Astrocyte of the cerebellum (primary cell): ENCODE measurements at regions not wholly inside any gene's neighbourhood (a gene's known extent, or its start where the extent isn't known, plus 50 kb on each side); places are given as distances from the start of the nearest gene placed in this dataset.

ENCODE experiments used
- DNase-seq: peaks from one replicate; pipeline ENCODE4 v3.0.0-alpha.2; 2011; ENCODE audit warnings: low read depth
- H3K4me3 ChIP-seq: 2 replicates; pipeline ENCODE4 v1.5.1; 2011; ENCODE audit warnings: mild to moderate bottlenecking, low read depth, low read length, moderate library complexity
- in situ Hi-C: cut with HindIII; loops from 2 replicates; pipeline ENCODE4 v1.10.0; 2017; ENCODE audit warnings: low sequenced_read_pairs
- TF ChIP-seq, protein P1 (sequence below): IDR thresholded peaks from 2 replicates; pipeline ENCODE4 v1.5.1; 2012; ENCODE audit warnings: low read length, low read depth, moderate library complexity, mild to moderate bottlenecking; ENCODE audit errors: missing control alignments

- TF ChIP-seq, protein P1, sequence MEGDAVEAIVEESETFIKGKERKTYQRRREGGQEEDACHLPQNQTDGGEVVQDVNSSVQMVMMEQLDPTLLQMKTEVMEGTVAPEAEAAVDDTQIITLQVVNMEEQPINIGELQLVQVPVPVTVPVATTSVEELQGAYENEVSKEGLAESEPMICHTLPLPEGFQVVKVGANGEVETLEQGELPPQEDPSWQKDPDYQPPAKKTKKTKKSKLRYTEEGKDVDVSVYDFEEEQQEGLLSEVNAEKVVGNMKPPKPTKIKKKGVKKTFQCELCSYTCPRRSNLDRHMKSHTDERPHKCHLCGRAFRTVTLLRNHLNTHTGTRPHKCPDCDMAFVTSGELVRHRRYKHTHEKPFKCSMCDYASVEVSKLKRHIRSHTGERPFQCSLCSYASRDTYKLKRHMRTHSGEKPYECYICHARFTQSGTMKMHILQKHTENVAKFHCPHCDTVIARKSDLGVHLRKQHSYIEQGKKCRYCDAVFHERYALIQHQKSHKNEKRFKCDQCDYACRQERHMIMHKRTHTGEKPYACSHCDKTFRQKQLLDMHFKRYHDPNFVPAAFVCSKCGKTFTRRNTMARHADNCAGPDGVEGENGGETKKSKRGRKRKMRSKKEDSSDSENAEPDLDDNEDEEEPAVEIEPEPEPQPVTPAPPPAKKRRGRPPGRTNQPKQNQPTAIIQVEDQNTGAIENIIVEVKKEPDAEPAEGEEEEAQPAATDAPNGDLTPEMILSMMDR, result no peak
- DNase-seq, result no peak
- in situ Hi-C loops, result no loop called here
- no peak overlapping the region for H3K4me3 ChIP-seq
These were observed 181.1 kb upstream of the NAMPT start for GRCh38 chr7:106465704-106466468.

- no peak for DNase-seq
- TF ChIP-seq, protein P1, result no peak
- H3K4me3 ChIP-seq, result no peak overlapping the region
- in situ Hi-C loops, result loop anchor here (5.0 kb wide), 1 partner anchor 292 kb away; no protein-coding TSS in a partner anchor
These were observed 179.9 kb upstream of the NAMPT start for GRCh38 chr7:106464651-106465050.

DNA sequence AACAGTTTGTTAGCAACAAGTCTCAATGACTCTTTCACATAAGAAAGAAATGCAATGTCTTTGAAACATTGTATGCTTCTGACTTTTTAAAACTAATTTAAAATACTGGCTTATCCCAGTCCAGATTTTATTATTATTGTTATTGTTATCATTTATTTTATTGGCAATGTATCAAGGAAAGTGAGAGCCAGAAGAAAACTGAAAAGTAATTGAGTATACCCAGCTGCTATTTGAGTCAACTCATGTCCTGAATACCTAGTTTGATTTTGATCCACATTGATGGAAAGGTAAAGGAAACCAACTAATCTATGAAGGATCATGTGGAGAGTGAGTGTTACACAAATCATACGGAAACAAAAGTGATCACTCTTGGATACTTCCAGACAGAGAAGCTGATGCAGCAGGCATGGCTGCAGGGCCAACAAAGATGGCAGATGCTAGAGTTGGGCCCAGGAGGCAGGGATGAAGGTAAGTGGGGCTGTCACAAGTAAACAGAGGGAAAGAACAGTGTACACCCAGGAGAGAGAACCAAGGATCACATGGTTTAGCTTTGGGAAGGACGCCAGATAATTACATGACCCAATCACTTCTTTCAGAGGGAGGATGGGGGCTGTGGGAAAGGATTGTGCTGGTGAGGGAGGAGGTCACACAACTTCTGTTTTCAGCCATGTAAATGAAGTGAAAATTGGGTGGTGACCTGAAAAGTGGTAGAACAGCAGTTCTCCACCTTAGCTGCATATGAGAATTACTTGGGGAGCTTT lies 179.2 kb upstream of the NAMPT start:
- TF ChIP-seq, protein P1, result no peak
- H3K4me3 ChIP-seq, result no peak overlapping the region
- DNase-seq, result no peak
- in situ Hi-C loops, result loop anchor here (5.0 kb wide), 1 partner anchor 292 kb away; no protein-coding TSS in a partner anchor

GRCh38 chr7:106462914-106463482 lies 178.2 kb upstream of the NAMPT start:
- DNase-seq, result no peak
- in situ Hi-C loops, result loop anchor here (5.0 kb wide), 1 partner anchor 291 kb away; no protein-coding TSS in a partner anchor
- TF ChIP-seq, protein P1, result no peak
- no peak overlapping the region for H3K4me3 ChIP-seq

DNA sequence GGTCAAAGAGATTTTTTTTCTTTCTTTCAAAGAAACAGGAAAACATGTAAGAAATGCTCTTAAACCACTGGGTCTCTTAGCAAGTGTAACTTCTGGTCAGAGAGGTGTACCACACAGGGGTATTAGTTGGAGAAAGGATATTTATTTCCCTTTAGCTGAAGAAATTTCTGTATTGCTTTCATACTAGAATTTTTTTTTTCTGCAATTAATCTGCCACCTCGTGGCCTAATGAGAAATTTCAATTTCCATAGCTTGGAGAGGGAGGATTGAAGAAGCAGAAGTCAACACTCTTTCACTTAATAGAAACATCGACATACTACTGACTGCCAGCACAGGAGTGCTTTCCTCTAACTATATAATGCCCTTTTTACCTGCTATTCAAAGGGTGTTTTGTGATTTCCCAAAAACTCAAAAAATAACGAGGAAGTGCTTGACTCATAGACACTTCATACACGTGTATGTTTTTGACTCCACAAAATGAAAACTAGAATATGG lies 177.6 kb upstream of the NAMPT start:
- in situ Hi-C loops, result loop anchor here (5.0 kb wide), 1 partner anchor 290 kb away; no protein-coding TSS in a partner anchor
- H3K4me3 ChIP-seq, result no peak overlapping the region
- TF ChIP-seq, protein P1, result peak; percentile 32
- DNase-seq, result peak; percentile 31

- in situ Hi-C loops, result loop anchor here (5.0 kb wide), 1 partner anchor 289 kb away; no protein-coding TSS in a partner anchor
These were observed 176.0 kb upstream of the NAMPT start for GRCh38 chr7:106460792-106461254.

More at GRCh38 chr7:106460792-106461254, 176.0 kb upstream of the NAMPT start:
- no peak for DNase-seq
- TF ChIP-seq, protein P1, result no peak
- no peak overlapping the region for H3K4me3 ChIP-seq
